DMS114 treated with DMSO at 0.1 percent for 48 hours (cell line): ENCODE measurements at regions not wholly inside any gene's neighbourhood (a gene's known extent, or its start where the extent isn't known, plus 50 kb on each side); places are given as distances from the start of the nearest gene placed in this dataset.
"Not testable (repeated sequence)": the region's sequence is repeated elsewhere in the genome, so short reads cannot be mapped to it uniquely, and the experiment has no call there.

Experiments
- DNase-seq: peaks from one replicate; lab custom pipeline; 2025; ENCODE audit not compliant: unreplicated experiment; lab: John Stamatoyannopoulos, UW

GRCh38 chr20:41685145-41685544, 67.0 kb upstream of the CHD6 start:
- DNase-seq, result not testable (repeated sequence)

GRCh38 chr20:41678799-41679198, 60.6 kb upstream of the CHD6 start:
- no peak for DNase-seq

GRCh38 chr20:41672282-41672681, 54.1 kb upstream of the CHD6 start:
- no peak for DNase-seq

GRCh38 chr20:41671143-41671542, 53.0 kb upstream of the CHD6 start:
- DNase-seq, result no peak

GRCh38 chr20:41670631-41671030, 52.5 kb upstream of the CHD6 start:
- no peak for DNase-seq

- no peak for DNase-seq
Observed at GRCh38 chr20:41669708-41670263, 51.6 kb upstream of the CHD6 start.

GRCh38 chr20:41668057-41668749, 50.0 kb upstream of the CHD6 start:
- no peak for DNase-seq
